Lower lobe of right lung (tissue), 2 donors: ENCODE measurements at regions not wholly inside any gene's neighbourhood (a gene's known extent, or its start where the extent isn't known, plus 50 kb on each side); places are given as distances from the start of the nearest gene placed in this dataset.

ENCODE experiments used
- ATAC-seq, 2 donors: fragments of 200-7000 bp; cut with Tn5 transposase; one replicate each; pipeline ENCODE4 v1.9.1; 2020 to 2022; ENCODE audit warnings: mild to moderate bottlenecking in 2 of 2, moderate library complexity in 2 of 2
- DNase-seq: peaks from one replicate; pipeline ENCODE4 v3.0.0-alpha.2; 2020
- H3K27ac ChIP-seq: fragments of 200-600 bp; one replicate; pipeline ENCODE4 v1.8.0; 2022
- H3K27me3 ChIP-seq: fragments of 200-600 bp; one replicate; pipeline ENCODE4 v1.8.0; 2022; ENCODE audit warnings: low read depth
- H3K36me3 ChIP-seq: fragments of 200-600 bp; one replicate; pipeline ENCODE4 v1.8.0; 2022; ENCODE audit warnings: mild to moderate bottlenecking
- H3K4me1 ChIP-seq: fragments of 200-600 bp; one replicate; pipeline ENCODE4 v1.8.0; 2022
- H3K4me3 ChIP-seq: fragments of 200-600 bp; one replicate; pipeline ENCODE4 v1.8.0; 2022; ENCODE audit warnings: mild to moderate bottlenecking
- H3K9me3 ChIP-seq: fragments of 200-600 bp; one replicate; pipeline ENCODE4 v1.8.0; 2022
- intact Hi-C: fragments of 100-400 bp; cut with DNase I; formaldehyde crosslinking; loops from one replicate; pipeline ENCODE4 v1.11.0; 2022
- TF ChIP-seq, protein P1 (sequence below): fragments of 200-600 bp; IDR thresholded peaks from one replicate; pipeline ENCODE4 v1.8.0; 2022; ENCODE audit warnings: antibody characterized with exemption, mild to moderate bottlenecking
- donor health status: DM: no; HTN: yes; CAD: no; lungs with severe emphysema.

GRCh38 chr5:51889703-51890102, 506.5 kb downstream of the ISL1 start:
- Histone ChIP-seq H3K27ac (no peak overlapping the region), H3K4me3 (no peak overlapping the region), H3K36me3 (no peaks in the 10 kb centered on the region), H3K4me1 (no peaks in the 10 kb centered on the region), H3K27me3 (no peaks in the 10 kb centered on the region), H3K9me3 (no peaks in the 10 kb centered on the region)
- TF ChIP-seq, protein P1, sequence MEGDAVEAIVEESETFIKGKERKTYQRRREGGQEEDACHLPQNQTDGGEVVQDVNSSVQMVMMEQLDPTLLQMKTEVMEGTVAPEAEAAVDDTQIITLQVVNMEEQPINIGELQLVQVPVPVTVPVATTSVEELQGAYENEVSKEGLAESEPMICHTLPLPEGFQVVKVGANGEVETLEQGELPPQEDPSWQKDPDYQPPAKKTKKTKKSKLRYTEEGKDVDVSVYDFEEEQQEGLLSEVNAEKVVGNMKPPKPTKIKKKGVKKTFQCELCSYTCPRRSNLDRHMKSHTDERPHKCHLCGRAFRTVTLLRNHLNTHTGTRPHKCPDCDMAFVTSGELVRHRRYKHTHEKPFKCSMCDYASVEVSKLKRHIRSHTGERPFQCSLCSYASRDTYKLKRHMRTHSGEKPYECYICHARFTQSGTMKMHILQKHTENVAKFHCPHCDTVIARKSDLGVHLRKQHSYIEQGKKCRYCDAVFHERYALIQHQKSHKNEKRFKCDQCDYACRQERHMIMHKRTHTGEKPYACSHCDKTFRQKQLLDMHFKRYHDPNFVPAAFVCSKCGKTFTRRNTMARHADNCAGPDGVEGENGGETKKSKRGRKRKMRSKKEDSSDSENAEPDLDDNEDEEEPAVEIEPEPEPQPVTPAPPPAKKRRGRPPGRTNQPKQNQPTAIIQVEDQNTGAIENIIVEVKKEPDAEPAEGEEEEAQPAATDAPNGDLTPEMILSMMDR, result no peak
- DNase-seq (no peak), ATAC-seq (no peak)
- intact Hi-C loops, result no loop called here

- H3K27me3 ChIP-seq, result no peaks in the 10 kb centered on the region
- TF ChIP-seq, protein P1, result no peak
- H3K27ac ChIP-seq, result no peak overlapping the region
- H3K9me3 ChIP-seq, result no peaks in the 10 kb centered on the region
- no peaks in the 10 kb centered on the region for H3K4me1 ChIP-seq
- intact Hi-C loops, result no loop called here
- no peak overlapping the region for H3K4me3 ChIP-seq
- ATAC-seq (no peak), DNase-seq (no peak)
- H3K36me3 ChIP-seq, result no peaks in the 10 kb centered on the region
Measured at GRCh38 chr5:51890435-51891116, 507.3 kb downstream of the ISL1 start.

- DNase-seq (no peak), ATAC-seq (no peak)
- intact Hi-C loops, result no loop called here
- no peaks in the 10 kb centered on the region for H3K9me3 ChIP-seq
- no peaks in the 10 kb centered on the region for H3K27me3 ChIP-seq
- no peak overlapping the region for H3K27ac ChIP-seq
- no peaks in the 10 kb centered on the region for H3K36me3 ChIP-seq
- no peak overlapping the region for H3K4me3 ChIP-seq
- TF ChIP-seq, protein P1, result no peak
- no peaks in the 10 kb centered on the region for H3K4me1 ChIP-seq
Measured at GRCh38 chr5:51892680-51893079, 509.4 kb downstream of the ISL1 start.

- Histone ChIP-seq H3K27me3 (no peaks in the 10 kb centered on the region), H3K27ac (no peak overlapping the region), H3K4me3 (no peak overlapping the region), H3K4me1 (no peaks in the 10 kb centered on the region), H3K36me3 (no peaks in the 10 kb centered on the region), H3K9me3 (no peaks in the 10 kb centered on the region)
- intact Hi-C loops, result no loop called here
- DNase-seq (no peak), ATAC-seq (no peak)
- TF ChIP-seq, protein P1, result no peak
Measured at GRCh38 chr5:51895834-51896233, 512.6 kb downstream of the ISL1 start.

DNA sequence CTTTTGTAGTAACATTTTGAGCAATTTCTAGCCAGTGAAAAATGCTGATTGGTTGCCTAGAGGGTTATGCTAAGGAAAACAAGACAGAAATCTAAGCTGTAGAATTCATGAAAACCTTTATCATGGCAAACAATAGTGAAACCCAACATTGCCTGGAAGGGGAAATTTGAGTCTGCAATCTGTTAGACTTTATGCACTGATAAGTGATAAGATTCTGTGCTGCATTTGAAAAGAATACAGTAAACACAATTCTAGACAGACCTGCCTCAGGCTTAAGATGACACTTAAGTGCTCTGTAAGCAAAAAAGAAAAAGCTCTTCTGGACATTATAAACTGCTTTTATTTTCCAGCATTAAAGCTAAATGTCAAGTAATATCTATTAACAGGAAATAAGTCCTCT, 519.3 kb downstream of the ISL1 start:
- DNase-seq (no peak), ATAC-seq (no peak)
- no peaks in the 10 kb centered on the region for H3K36me3 ChIP-seq
- H3K27me3 ChIP-seq, result no peaks in the 10 kb centered on the region
- intact Hi-C loops, result no loop called here
- TF ChIP-seq, protein P1, result no peak
- H3K4me1 ChIP-seq, result no peaks in the 10 kb centered on the region
- no peak overlapping the region for H3K4me3 ChIP-seq
- H3K9me3 ChIP-seq, result no peaks in the 10 kb centered on the region
- no peak overlapping the region for H3K27ac ChIP-seq
